Type B pancreatic cell (in vitro differentiated cells): ENCODE measurements at regions not wholly inside any gene's neighbourhood (a gene's known extent, or its start where the extent isn't known, plus 50 kb on each side); places are given as distances from the start of the nearest gene placed in this dataset.

ENCODE experiments used
- DNase-seq: peaks from one replicate; pipeline ENCODE4 v3.0.0; 2021; ENCODE audit warnings: mixed read lengths; ENCODE audit not compliant: unreplicated experiment; ENCODE audit errors: extremely low spot score
- H3K27ac Mint-ChIP-seq: 2 replicates; pipeline ENCODE4 v1.8.0; 2021; ENCODE audit warnings: mild to moderate bottlenecking, mixed read lengths
- H3K27me3 Mint-ChIP-seq: 2 replicates; pipeline ENCODE4 v1.8.0; 2021; ENCODE audit warnings: mixed read lengths
- H3K36me3 Mint-ChIP-seq: 2 replicates; pipeline ENCODE4 v1.8.0; 2021; ENCODE audit warnings: mixed read lengths
- H3K4me1 Mint-ChIP-seq: one replicate; pipeline ENCODE4 v1.8.0; 2021; ENCODE audit warnings: mixed read lengths; ENCODE audit not compliant: unreplicated experiment
- H3K4me3 Mint-ChIP-seq: 2 replicates; pipeline ENCODE4 v1.8.0; 2021; ENCODE audit warnings: mild to moderate bottlenecking, mixed read lengths
- H3K9me3 Mint-ChIP-seq: 2 replicates; pipeline ENCODE4 v1.8.0; 2021; ENCODE audit warnings: mixed read lengths
- TF ChIP-seq, protein P1 (sequence below): fragments of 200-600 bp; sonication (generic); conservative IDR thresholded peaks from 2 replicates; pipeline ENCODE4 v1.5.0; 2021; ENCODE audit warnings: antibody characterized with exemption, mild to moderate bottlenecking

DNA sequence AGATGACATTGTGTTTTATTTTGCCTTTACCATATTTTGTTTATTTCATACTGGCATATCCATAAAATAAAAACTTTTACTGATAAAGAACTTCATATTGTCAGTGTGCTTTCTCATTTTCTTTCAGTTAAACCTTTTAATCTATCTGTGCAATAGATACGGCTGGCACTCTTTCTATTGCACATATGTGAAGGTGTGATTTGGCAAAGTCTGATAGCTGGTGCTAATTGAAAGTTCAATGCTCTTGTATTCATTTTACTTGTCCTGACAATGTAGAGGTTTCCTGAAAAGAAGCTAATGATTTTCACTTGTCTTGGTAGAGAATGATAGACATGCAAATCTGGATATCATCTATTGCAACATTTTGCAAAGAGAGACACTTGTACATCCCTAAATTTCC, 467.0 kb downstream of the NSUN3 start:
- H3K4me3 Mint-ChIP-seq: no peak overlapping the region
- H3K9me3 Mint-ChIP-seq: no peaks in the 10 kb centered on the region
- no peak for DNase-seq
- H3K27ac Mint-ChIP-seq: no peak overlapping the region
- H3K4me1 Mint-ChIP-seq: peaks cover 6% of the 10 kb centered on the region
- H3K27me3 Mint-ChIP-seq: no peaks in the 10 kb centered on the region
- TF ChIP-seq, protein P1, sequence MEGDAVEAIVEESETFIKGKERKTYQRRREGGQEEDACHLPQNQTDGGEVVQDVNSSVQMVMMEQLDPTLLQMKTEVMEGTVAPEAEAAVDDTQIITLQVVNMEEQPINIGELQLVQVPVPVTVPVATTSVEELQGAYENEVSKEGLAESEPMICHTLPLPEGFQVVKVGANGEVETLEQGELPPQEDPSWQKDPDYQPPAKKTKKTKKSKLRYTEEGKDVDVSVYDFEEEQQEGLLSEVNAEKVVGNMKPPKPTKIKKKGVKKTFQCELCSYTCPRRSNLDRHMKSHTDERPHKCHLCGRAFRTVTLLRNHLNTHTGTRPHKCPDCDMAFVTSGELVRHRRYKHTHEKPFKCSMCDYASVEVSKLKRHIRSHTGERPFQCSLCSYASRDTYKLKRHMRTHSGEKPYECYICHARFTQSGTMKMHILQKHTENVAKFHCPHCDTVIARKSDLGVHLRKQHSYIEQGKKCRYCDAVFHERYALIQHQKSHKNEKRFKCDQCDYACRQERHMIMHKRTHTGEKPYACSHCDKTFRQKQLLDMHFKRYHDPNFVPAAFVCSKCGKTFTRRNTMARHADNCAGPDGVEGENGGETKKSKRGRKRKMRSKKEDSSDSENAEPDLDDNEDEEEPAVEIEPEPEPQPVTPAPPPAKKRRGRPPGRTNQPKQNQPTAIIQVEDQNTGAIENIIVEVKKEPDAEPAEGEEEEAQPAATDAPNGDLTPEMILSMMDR: no peak
- no peaks in the 10 kb centered on the region for H3K36me3 Mint-ChIP-seq

DNA sequence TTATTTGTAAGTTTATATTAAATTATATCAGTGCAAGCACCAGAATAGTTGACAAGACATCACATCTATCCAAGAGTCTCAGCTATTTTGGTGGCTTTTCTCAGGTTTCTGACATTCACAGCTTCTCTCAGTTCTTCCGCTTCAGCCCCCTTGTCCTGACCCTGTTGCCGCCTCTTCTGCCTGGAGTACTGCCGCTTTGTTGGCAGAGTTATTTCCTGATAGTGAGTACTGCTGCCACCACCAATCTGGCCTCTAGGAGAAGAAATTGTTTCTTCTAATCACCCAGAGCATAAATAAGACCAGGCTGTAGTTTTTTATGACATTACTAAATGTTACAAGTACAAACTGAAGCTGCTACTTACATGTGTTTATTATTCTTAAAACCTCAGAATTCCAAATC, 470.1 kb downstream of the NSUN3 start:
- no peaks in the 10 kb centered on the region for H3K9me3 Mint-ChIP-seq
- no peak for DNase-seq
- no peaks in the 10 kb centered on the region for H3K36me3 Mint-ChIP-seq
- no peak overlapping the region for H3K4me3 Mint-ChIP-seq
- H3K27me3 Mint-ChIP-seq: no peaks in the 10 kb centered on the region
- TF ChIP-seq, protein P1: no peak
- no peak overlapping the region for H3K27ac Mint-ChIP-seq
- H3K4me1 Mint-ChIP-seq: no peaks in the 10 kb centered on the region

- H3K4me3 Mint-ChIP-seq: no peak overlapping the region
- TF ChIP-seq, protein P1: no peak
- peaks cover 9% of the 10 kb centered on the region for H3K4me1 Mint-ChIP-seq
- no peaks in the 10 kb centered on the region for H3K27me3 Mint-ChIP-seq
- H3K36me3 Mint-ChIP-seq: no peaks in the 10 kb centered on the region
- no peak for DNase-seq
- H3K27ac Mint-ChIP-seq: no peak overlapping the region
- peaks cover 9% of the 10 kb centered on the region for H3K9me3 Mint-ChIP-seq
Measured at GRCh38 chr3:94539937-94540336, 477.1 kb downstream of the NSUN3 start.

- Mint-ChIP-seq H3K36me3 (no peaks in the 10 kb centered on the region), H3K27me3 (no peaks in the 10 kb centered on the region), H3K27ac (no peak overlapping the region), H3K4me1 (peaks cover 9% of the 10 kb centered on the region), H3K9me3 (peaks cover 9% of the 10 kb centered on the region), H3K4me3 (no peak overlapping the region)
- no peak for DNase-seq
- TF ChIP-seq, protein P1: no peak
Measured at GRCh38 chr3:94543161-94543560, 480.3 kb downstream of the NSUN3 start.

DNA sequence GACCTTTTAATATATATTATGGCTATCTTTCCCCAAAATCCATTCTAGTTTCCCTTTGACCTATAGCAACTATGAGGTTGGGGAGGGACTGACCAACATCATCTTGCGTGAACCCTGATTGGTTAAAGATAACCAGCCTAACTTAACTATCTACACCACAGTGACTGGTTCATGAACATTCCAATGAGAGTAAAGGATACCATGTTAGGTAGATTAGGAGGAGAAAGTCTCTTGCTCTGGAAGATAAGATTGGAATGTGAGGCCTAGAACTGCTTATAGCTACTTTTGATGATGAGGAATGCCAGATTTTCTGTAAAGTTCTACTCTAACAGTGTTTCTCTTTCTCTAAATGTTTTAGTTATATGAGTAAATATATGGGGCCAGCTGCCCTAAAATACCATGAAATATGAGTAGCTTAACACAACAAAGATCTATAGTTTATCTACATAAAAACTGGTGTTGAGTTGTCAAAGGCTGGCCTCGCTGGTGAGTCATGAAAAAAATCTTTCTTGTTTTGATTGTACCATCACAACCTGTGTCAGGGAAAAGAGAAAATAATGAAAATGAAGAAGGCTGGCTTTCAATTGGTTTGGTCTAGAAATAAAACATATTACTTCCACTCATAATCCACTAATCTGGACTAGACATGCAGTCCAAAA, 481.4 kb downstream of the NSUN3 start:
- Mint-ChIP-seq H3K36me3 (no peaks in the 10 kb centered on the region), H3K4me1 (peaks cover 9% of the 10 kb centered on the region), H3K4me3 (no peak overlapping the region), H3K9me3 (peaks cover 9% of the 10 kb centered on the region), H3K27me3 (no peaks in the 10 kb centered on the region), H3K27ac (no peak overlapping the region)
- no peak for DNase-seq
- TF ChIP-seq, protein P1: no peak
